Stomach (tissue), 8 donors: ENCODE measurements at regions not wholly inside any gene's neighbourhood (a gene's known extent, or its start where the extent isn't known, plus 50 kb on each side); places are given as distances from the start of the nearest gene placed in this dataset.

ENCODE experiments used
- DNase-seq, 2 donors: peaks; one replicate each; pipeline versions ENCODE4 v3.0.0 to v3.0.0-alpha.2; 2013 to 2019
- H3K27ac ChIP-seq, 5 donors: fragments of 200-600 bp in 4 of 5; sonication (generic) in 4 of 5; one replicate each; pipeline ENCODE4 v1.5.1; 2013 to 2019; ENCODE audit warnings: mild to moderate bottlenecking in 1 of 5, moderate library complexity in 1 of 5
- H3K27me3 ChIP-seq, 3 donors: fragments of 200-600 bp; sonication (generic); one replicate each; pipeline ENCODE4 v1.5.1; 2017 to 2019; ENCODE audit warnings: mixed run types in 1 of 3
- H3K36me3 ChIP-seq, 4 donors: fragments of 200-600 bp; sonication (generic); 1 replicate in 3 of 4; 2 replicates in 1 of 4; pipeline ENCODE4 v1.5.1; 2016 to 2019
- H3K4me1 ChIP-seq, 4 donors: fragments of 200-600 bp; sonication (generic); one replicate each; pipeline ENCODE4 v1.5.1; 2016 to 2019
- H3K4me3 ChIP-seq, 4 donors: fragments of 200-600 bp; sonication (generic) in 3 of 4; one replicate each; pipeline ENCODE4 v1.5.1; 2016 to 2019; ENCODE audit warnings: mild to moderate bottlenecking in 1 of 4
- H3K9me3 ChIP-seq, 4 donors: fragments of 200-600 bp; sonication (generic); one replicate each; pipeline ENCODE4 v1.5.1; 2016 to 2019
- CTCF ChIP-seq, 7 experiments: fragments of 450-650 bp in 4 of 7; fragments of 200-600 bp in 3 of 7; sonication (generic) in 3 of 7; IDR thresholded peaks; one replicate each; pipeline ENCODE4 v1.5.1; 2016 to 2019; ENCODE audit warnings: antibody characterized with exemption in 7 of 7, control low read depth in 2 of 7, mild to moderate bottlenecking in 1 of 7
- EP300 ChIP-seq: sonication (generic); formaldehyde crosslinking; IDR thresholded peaks from one replicate; pipeline ENCODE4 v1.6.1; 2017; ENCODE audit warnings: antibody characterized with exemption
- POLR2A ChIP-seq, 4 donors: fragments of 450-650 bp; IDR thresholded peaks; one replicate each; pipeline ENCODE4 v1.6.1; 2016; ENCODE audit warnings: antibody characterized with exemption in 4 of 4, control low read depth in 2 of 4, mild to moderate bottlenecking in 1 of 4, moderate library complexity in 1 of 4
- POLR2AphosphoS5 ChIP-seq, 3 donors: sonication (generic); formaldehyde crosslinking; IDR thresholded peaks; one replicate each; pipeline ENCODE4 v1.6.1; 2016; ENCODE audit warnings: antibody characterized with exemption in 3 of 3
- WGBS, 5 donors: extraction: QIAGEN DNeasy Blood & Tissue Kit in 3 of 5; methylation state at CpG; one replicate each; pipeline versions ENCODE4 v1.1.5 to v1.1.7; 2013 to 2018; 5-methylcytosine and 5-hydroxymethylcytosine counted together
- intact Hi-C: fragments of 100-400 bp; cut with DNase I; formaldehyde crosslinking; loops from one replicate; pipeline ENCODE4 v1.15.1; 2023; ENCODE audit warnings: low total_unique reads
- donor health status: healthy with polysubstance abuse.
- donor health status: Bipolar disorder and iron deficiency.
- donor health status: healthy.

GRCh38 chr10:60621018-60621417, 157.3 kb upstream of the CDK1 start:
- no peak overlapping the region for H3K27ac ChIP-seq
- WGBS, 5 donors, result 89 to 97% (median 93%) methylated on average over 3 of the region's 3 CpGs
- intact Hi-C loops, result no loop called here
- no peak for DNase-seq
- no peaks in the 10 kb centered on the region for H3K9me3 ChIP-seq
- no peaks in the 10 kb centered on the region for H3K36me3 ChIP-seq
- TF ChIP-seq EP300, result no peak
- TF ChIP-seq CTCF (IDR thresholded peaks at IDR 0.05), result no peak
- TF ChIP-seq POLR2A (IDR thresholded peaks at IDR 0.05), result no peak
- TF ChIP-seq POLR2AphosphoS5 (IDR thresholded peaks at IDR 0.05), result no peak
- no peaks in the 10 kb centered on the region for H3K4me1 ChIP-seq
- H3K4me3 ChIP-seq, result no peak overlapping the region
- H3K27me3 ChIP-seq, result no peaks in the 10 kb centered on the region

- Histone ChIP-seq H3K9me3 (no peaks in the 10 kb centered on the region), H3K36me3 (no peaks in the 10 kb centered on the region), H3K4me1 (no peaks in the 10 kb centered on the region), H3K27ac (no peak overlapping the region), H3K4me3 (no peak overlapping the region), H3K27me3 (no peaks in the 10 kb centered on the region)
- no peak for DNase-seq
- TF ChIP-seq POLR2A (IDR thresholded peaks at IDR 0.05), result no peak
- no peak for TF ChIP-seq POLR2AphosphoS5 (IDR thresholded peaks at IDR 0.05)
- no peak for TF ChIP-seq CTCF (IDR thresholded peaks at IDR 0.05)
- no peak for TF ChIP-seq EP300
- WGBS, 5 donors, result 75 to 93% (median 88%) methylated on average over 1 of the region's 1 CpG
- intact Hi-C loops, result no loop called here
Measured at GRCh38 chr10:60618861-60619260, 159.4 kb upstream of the CDK1 start.

- intact Hi-C loops, result no loop called here
- Histone ChIP-seq H3K27me3 (no peaks in the 10 kb centered on the region), H3K4me1 (no peaks in the 10 kb centered on the region), H3K4me3 (no peak overlapping the region), H3K36me3 (no peaks in the 10 kb centered on the region), H3K27ac (no peak overlapping the region), H3K9me3 (no peaks in the 10 kb centered on the region)
- 93 to 98% (median 96%) methylated on average over 1 of the region's 1 CpG for WGBS, 5 donors
- TF ChIP-seq CTCF (IDR thresholded peaks at IDR 0.05), result no peak
- no peak for TF ChIP-seq POLR2AphosphoS5 (IDR thresholded peaks at IDR 0.05)
- no peak for TF ChIP-seq EP300
- no peak for TF ChIP-seq POLR2A (IDR thresholded peaks at IDR 0.05)
- no peak for DNase-seq
Measured at GRCh38 chr10:60615541-60615940, 162.7 kb upstream of the CDK1 start.

- DNase-seq, result no peak
- no peaks in the 10 kb centered on the region for H3K36me3 ChIP-seq
- H3K4me1 ChIP-seq, result no peaks in the 10 kb centered on the region
- intact Hi-C loops, result no loop called here
- no peak overlapping the region for H3K4me3 ChIP-seq
- H3K27me3 ChIP-seq, result no peaks in the 10 kb centered on the region
- H3K9me3 ChIP-seq, result no peaks in the 10 kb centered on the region
- no peak overlapping the region for H3K27ac ChIP-seq
- WGBS, 5 donors, result 71 to 90% (median 84%) methylated on average over 2 of the region's 2 CpGs
- TF ChIP-seq POLR2AphosphoS5 (IDR thresholded peaks at IDR 0.05) (no peak), CTCF (IDR thresholded peaks at IDR 0.05) (no peak)
Measured at GRCh38 chr10:60614363-60614762, 163.9 kb upstream of the CDK1 start.
